Loucy (cell line): ENCODE measurements at regions not wholly inside any gene's neighbourhood (a gene's known extent, or its start where the extent isn't known, plus 50 kb on each side); places are given as distances from the start of the nearest gene placed in this dataset.

Experiments used
- H2AFZ ChIP-seq: fragments of 200-600 bp; sonication (generic); 2 replicates; pipeline ENCODE4 v1.6.0; 2016; ENCODE audit warnings: antibody characterized with exemption, mild to moderate bottlenecking, low read length, moderate library complexity
- H3F3A ChIP-seq: fragments of 200-600 bp; 2 replicates; pipeline ENCODE4 v1.6.0; 2016; ENCODE audit warnings: antibody characterized with exemption, low read depth, mild to moderate bottlenecking
- H3K27me3 ChIP-seq: fragments of 200-600 bp; sonication (generic); 2 replicates; pipeline ENCODE4 v1.6.1; 2014; ENCODE audit warnings: low read length, mild to moderate bottlenecking; ENCODE audit not compliant: insufficient read depth, poor library complexity, severe bottlenecking
- H3K36me3 ChIP-seq: fragments of 200-600 bp; sonication (generic); 2 replicates; pipeline ENCODE4 v1.6.1; 2016; ENCODE audit warnings: low read length; ENCODE audit not compliant: insufficient read depth
- H3K4me1 ChIP-seq: fragments of 200-600 bp; sonication (generic); 2 replicates; pipeline ENCODE4 v1.5.1; 2014; ENCODE audit warnings: low read length, mild to moderate bottlenecking; ENCODE audit not compliant: insufficient read depth, poor library complexity, severe bottlenecking
- H3K4me2 ChIP-seq: fragments of 200-600 bp; sonication (generic); 2 replicates; pipeline ENCODE4 v1.6.0; 2014; ENCODE audit warnings: antibody characterized with exemption, low read length, low read depth, mild to moderate bottlenecking; ENCODE audit not compliant: poor library complexity, severe bottlenecking
- H3K4me3 ChIP-seq: fragments of 200-600 bp; sonication (generic); 2 replicates; pipeline ENCODE4 v1.5.1; 2014; ENCODE audit warnings: low read length, mild to moderate bottlenecking, mixed read lengths; ENCODE audit not compliant: poor library complexity, severe bottlenecking
- H3K79me2 ChIP-seq: fragments of 200-600 bp; sonication (generic); 2 replicates; pipeline ENCODE4 v1.6.1; 2014; ENCODE audit warnings: low read length; ENCODE audit not compliant: insufficient read depth
- H3K9ac ChIP-seq: fragments of 200-600 bp; sonication (generic); 2 replicates; pipeline ENCODE4 v1.6.0; 2014; ENCODE audit warnings: mild to moderate bottlenecking, low read depth, low read length, moderate library complexity; ENCODE audit not compliant: poor library complexity, severe bottlenecking
- H3K9me2 ChIP-seq: fragments of 200-600 bp; sonication (generic); replicated peaks from 2 replicates; pipeline ENCODE4 v1.6.1; 2016; ENCODE audit warnings: low read depth, low read length, mixed read lengths
- H3K9me3 ChIP-seq: fragments of 200-600 bp; sonication (generic); 2 replicates; pipeline ENCODE4 v1.6.1; 2014; ENCODE audit warnings: mild to moderate bottlenecking, antibody characterized with exemption, low read length, low read depth; ENCODE audit not compliant: insufficient read depth
- H4K20me1 ChIP-seq: fragments of 200-600 bp; sonication (generic); 2 replicates; pipeline ENCODE4 v1.6.0; 2014; ENCODE audit warnings: antibody characterized with exemption, low read length, mild to moderate bottlenecking; ENCODE audit not compliant: insufficient read depth, poor library complexity, severe bottlenecking
- CTCF ChIP-seq: fragments of 200-600 bp; sonication (generic); conservative IDR thresholded peaks from 2 replicates; pipeline ENCODE4 v1.5.1; 2014; ENCODE audit warnings: mild to moderate bottlenecking, antibody characterized with exemption, low read length
- EZH2phosphoT487 ChIP-seq: fragments of 200-600 bp; IDR thresholded peaks from 2 replicates; pipeline ENCODE4 v1.6.1; 2018; ENCODE audit warnings: antibody characterized with exemption, mild to moderate bottlenecking, moderate library complexity, borderline replicate concordance

GRCh38 chr6:156348849-156349248, 428.3 kb upstream of the ARID1B start:
- no peaks in the 10 kb centered on the region for H4K20me1 ChIP-seq
- no peaks in the 10 kb centered on the region for H3K9me3 ChIP-seq
- no peak overlapping the region for H3K4me3 ChIP-seq
- H3K9me2 ChIP-seq = no peaks in the 10 kb centered on the region
- no peaks in the 10 kb centered on the region for H3K79me2 ChIP-seq
- no peak overlapping the region for H3K9ac ChIP-seq
- no peaks in the 10 kb centered on the region for H3K27me3 ChIP-seq
- no peak overlapping the region for H2AFZ ChIP-seq
- TF ChIP-seq CTCF (no peak), EZH2phosphoT487 (no peak)
- no peaks in the 10 kb centered on the region for H3K4me1 ChIP-seq
- no peaks in the 10 kb centered on the region for H3K36me3 ChIP-seq
- H3K4me2 ChIP-seq = no peak overlapping the region
- no peaks in the 10 kb centered on the region for H3F3A ChIP-seq

DNA sequence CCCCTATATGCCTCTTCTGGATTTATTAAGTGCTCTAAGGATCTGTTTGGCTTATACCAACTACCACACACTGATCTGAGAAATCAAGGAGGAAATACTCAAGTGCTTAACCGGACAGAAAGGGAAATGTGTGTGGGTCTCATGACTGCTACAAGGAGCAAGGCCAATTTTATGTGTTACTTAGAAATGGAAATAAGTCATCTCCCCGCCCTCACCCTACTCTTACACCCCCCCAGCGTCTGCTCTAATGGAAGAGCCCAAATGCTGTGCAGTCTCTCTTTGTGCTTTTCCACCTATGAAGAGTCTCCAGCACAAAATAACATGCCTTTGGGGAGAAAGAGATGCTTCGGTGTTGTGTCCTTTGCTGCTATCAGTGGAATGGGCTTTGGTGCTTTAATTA, 428.8 kb upstream of the ARID1B start:
- Histone ChIP-seq H3K9ac (no peak overlapping the region), H3K9me2 (no peaks in the 10 kb centered on the region), H3K9me3 (no peaks in the 10 kb centered on the region), H3K79me2 (no peaks in the 10 kb centered on the region), H3K27me3 (no peaks in the 10 kb centered on the region), H3K4me3 (no peak overlapping the region), H3F3A (no peaks in the 10 kb centered on the region), H3K4me1 (no peaks in the 10 kb centered on the region), H2AFZ (peak overlapping the region; percentile 29; the same call in 1 of the 2 replicates), H4K20me1 (no peaks in the 10 kb centered on the region), H3K36me3 (no peaks in the 10 kb centered on the region), H3K4me2 (no peak overlapping the region)
- TF ChIP-seq EZH2phosphoT487 = no peak
- no peak for TF ChIP-seq CTCF

- Histone ChIP-seq H3K36me3 (no peaks in the 10 kb centered on the region), H3K4me1 (no peaks in the 10 kb centered on the region), H3K79me2 (no peaks in the 10 kb centered on the region), H3K9ac (no peak overlapping the region), H4K20me1 (no peaks in the 10 kb centered on the region), H3K9me2 (no peaks in the 10 kb centered on the region), H3K9me3 (no peaks in the 10 kb centered on the region), H3K4me2 (no peak overlapping the region), H2AFZ (no peak overlapping the region), H3F3A (no peaks in the 10 kb centered on the region), H3K4me3 (no peak overlapping the region), H3K27me3 (no peaks in the 10 kb centered on the region)
- no peak for TF ChIP-seq EZH2phosphoT487
- TF ChIP-seq CTCF = no peak
Observed at GRCh38 chr6:156347656-156348055, 429.5 kb upstream of the ARID1B start.
